GM18505 (cell line): ENCODE measurements at regions not wholly inside any gene's neighbourhood (a gene's known extent, or its start where the extent isn't known, plus 50 kb on each side); places are given as distances from the start of the nearest gene placed in this dataset.

Experiments used
- ATAC-seq: cut with Tn5 transposase; IDR thresholded peaks from one replicate; pipeline ENCODE4 v1.9.1; 2021; ENCODE audit not compliant: unreplicated experiment
- POLR2A ChIP-seq: IDR thresholded peaks from 4 replicates; pipeline ENCODE4 v1.6.1; 2011; ENCODE audit warnings: borderline replicate concordance; ENCODE audit not compliant: insufficient read depth, insufficient read length; ENCODE audit errors: extremely low read depth

DNA sequence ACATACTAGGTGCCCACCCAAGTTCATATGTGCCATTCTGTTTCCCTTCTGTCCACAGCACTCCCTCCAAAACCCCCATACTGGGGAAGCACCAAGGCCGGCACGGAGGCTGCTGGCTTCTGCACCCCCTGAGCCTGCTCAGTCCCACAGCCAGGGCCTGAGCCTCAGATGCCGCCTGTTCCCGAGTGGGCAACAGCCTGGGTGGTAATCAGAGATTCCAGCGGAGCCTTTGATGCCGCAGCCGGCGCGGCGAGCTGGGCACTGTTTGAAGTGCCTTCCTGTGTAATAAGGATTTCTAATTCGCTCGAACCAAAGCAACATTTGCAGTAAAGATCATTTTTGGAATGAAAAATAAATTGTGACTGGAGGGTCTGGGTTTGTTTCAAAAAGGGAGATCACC, 460.3 kb downstream of the SOX6 start:
- no peak for TF ChIP-seq POLR2A

DNA sequence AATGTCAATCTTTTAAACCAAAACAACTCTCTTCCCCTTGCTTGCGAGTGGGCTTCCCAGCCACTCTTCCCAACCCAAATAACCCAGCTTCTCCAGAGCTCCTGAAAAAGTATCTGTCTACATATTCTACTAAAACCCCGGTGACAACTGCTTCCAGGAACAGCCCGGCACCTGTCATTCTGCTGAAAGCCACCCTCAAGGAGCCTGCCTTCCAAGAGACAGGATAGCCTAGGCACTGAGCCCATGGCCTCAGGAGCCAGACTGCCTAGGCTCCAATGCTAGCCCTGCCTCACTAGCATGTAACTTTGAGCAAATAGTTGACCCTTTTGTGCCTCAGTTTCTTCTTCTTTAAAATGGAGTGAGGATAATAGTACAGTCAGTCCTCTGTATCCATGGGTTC, 459.8 kb downstream of the SOX6 start:
- ATAC-seq: no peak
- no peak for TF ChIP-seq POLR2A

More for the DNA sequence above, 460.3 kb downstream of the SOX6 start:
- no peak for ATAC-seq

DNA sequence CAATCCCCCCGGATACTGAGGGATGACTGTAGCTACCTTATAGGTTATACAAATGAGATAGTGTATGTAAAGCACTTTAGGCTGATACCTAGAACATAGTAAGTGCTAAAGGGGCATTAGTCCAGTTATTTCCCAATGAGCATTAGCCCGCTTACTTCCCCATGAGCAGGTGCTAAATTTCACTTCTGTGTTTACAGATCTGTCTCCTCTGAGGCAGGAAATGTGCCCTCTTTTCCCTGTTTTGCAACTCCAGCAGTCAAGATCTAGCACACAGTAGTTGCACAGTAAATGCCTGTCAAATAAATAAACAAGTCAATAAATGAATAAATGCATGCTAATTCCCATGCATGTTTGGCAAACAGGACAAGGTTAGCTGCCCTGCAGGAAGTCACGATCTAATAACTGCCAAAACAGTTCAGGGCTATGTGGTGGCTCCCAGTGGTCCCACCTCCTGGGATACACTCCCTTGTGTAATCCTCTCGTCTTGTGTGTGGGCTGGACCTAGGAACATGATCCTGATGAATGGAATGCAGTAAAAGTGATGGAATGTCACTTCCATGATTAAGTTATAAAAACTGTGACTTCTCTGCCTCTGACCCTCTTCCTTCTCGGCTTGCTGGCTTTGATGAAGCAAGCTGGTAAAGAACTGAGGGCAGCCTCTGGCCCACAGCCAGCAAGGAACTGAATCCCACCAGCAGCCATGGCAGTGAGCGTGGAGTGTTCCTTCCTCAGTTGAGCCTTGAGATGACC, 459.0 kb downstream of the SOX6 start:
- TF ChIP-seq POLR2A: no peak
- no peak for ATAC-seq

GRCh38 chr11:15901054-15901453, 455.3 kb downstream of the SOX6 start:
- TF ChIP-seq POLR2A: no peak
- no peak for ATAC-seq

- no peak for TF ChIP-seq POLR2A
These were observed 454.6 kb downstream of the SOX6 start for GRCh38 chr11:15901790-15902189.

DNA sequence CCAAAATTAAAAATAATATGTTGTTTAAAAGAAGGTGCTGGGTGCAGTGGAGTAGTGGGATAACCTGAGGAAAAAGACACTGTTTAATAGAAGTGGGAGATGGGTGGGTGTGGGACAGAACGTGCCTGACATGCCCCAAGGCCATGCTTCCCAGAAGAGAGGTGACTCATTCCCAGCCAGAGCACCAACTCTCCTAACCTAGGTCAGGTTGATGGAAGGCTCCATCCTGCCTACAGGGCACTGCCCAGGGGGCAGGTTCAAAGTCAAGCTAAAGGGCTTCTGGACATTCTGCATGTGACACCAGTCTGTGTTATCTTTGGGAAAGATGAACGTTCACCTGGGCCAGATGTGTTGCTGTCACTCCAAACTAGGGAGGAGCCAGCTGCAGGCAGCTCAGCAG, 453.1 kb downstream of the SOX6 start:
- TF ChIP-seq POLR2A: no peak
- no peak for ATAC-seq

More at GRCh38 chr11:15901790-15902189, 454.6 kb downstream of the SOX6 start:
- no peak for ATAC-seq

GRCh38 chr11:15905366-15906104, 450.8 kb downstream of the SOX6 start:
- no peak for TF ChIP-seq POLR2A
- no peak for ATAC-seq

DNA sequence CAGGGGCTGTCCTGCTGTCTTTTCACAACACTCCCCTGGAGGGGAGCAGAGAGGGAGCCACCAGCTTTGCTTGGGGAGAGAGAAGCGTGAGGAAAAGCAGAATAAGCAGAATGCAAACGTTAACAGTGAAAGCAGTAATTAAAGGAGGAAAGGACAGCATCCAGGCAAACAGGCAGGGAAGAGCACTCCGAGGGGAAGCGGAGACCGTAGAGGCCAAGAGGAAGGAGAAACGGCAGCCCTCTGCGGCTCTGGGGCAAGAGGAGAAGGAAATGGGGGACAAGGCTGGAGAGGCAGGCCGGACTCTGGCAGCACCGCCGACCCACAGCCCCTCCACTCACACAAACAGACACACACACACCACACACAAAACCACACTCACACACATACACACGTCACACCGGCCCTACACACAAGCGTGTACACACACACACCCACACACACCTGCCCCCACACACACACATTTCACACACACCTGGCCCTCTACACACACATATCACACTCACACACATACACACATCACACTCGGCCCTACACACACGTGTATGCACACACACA, 449.8 kb downstream of the SOX6 start:
- no peak for TF ChIP-seq POLR2A

GRCh38 chr11:15907806-15908205, 448.5 kb downstream of the SOX6 start:
- no peak for TF ChIP-seq POLR2A
- ATAC-seq: no peak

More for the DNA sequence above, 449.8 kb downstream of the SOX6 start:
- ATAC-seq: no peak

DNA sequence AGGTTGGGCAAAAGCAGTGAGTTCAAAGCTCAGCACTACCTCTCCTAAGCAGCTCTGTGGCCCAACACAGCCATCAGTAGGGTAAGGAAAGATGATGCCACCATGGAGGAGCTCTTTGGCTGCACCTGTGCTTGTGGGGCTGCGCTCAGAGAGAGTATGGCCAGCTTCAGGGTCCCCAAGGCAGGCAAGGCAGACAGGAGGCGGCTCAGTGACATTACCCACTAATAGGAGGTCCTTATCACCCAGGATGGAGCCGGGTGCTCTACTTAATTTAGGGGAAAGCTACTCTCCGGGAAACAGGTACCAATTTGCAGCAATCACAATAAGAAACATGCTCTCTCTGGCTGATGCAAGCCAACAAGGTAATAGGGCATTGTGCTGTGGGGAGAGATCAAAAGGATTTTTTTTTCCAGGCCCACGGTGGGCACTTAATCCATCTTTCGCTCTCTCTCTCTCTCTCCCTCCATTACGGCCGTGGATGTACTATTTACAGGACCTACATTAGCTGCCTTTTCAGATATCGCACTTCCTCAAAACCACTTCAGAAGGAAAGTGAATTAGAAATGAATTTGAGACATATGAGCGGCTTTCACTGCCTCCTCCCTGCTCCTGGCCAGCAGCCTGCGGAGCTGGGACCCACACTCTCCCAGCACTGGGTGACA, 446.3 kb downstream of the SOX6 start:
- TF ChIP-seq POLR2A: no peak
- no peak for ATAC-seq

- no peak for TF ChIP-seq POLR2A
- ATAC-seq: no peak
These were observed 445.6 kb downstream of the SOX6 start for GRCh38 chr11:15910761-15911160.

GRCh38 chr11:15911377-15912044, 444.8 kb downstream of the SOX6 start:
- ATAC-seq: no peak
- no peak for TF ChIP-seq POLR2A

DNA sequence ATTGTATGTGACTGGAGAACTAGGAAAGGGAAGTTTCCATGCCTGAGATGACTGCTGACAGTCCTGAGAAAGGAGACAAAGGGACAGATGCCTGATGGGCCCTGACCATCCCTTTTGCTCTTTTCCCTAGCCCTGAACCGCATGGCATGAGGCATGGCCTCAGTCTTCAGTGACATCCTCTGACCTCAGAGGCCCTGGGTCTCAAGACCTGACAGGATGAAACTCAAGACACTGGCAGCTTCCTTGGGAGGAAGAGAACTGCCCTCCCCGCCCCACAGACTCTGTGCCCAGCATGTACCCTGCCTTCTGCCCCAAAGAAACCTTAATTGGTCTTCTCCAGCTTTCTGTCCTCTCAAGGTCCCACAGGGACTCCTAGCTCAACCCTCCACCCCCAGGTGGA, 444.1 kb downstream of the SOX6 start:
- no peak for ATAC-seq
- TF ChIP-seq POLR2A: no peak
